C4-2B (cell line): ENCODE measurements at regions not wholly inside any gene's neighbourhood (a gene's known extent, or its start where the extent isn't known, plus 50 kb on each side); places are given as distances from the start of the nearest gene placed in this dataset.

Experiments used
- H3K27ac ChIP-seq: fragments of 450-650 bp; 2 replicates; pipeline ENCODE4 v1.5.1; 2017
- CTCF ChIP-seq: fragments of 450-650 bp; conservative IDR thresholded peaks from 2 replicates; pipeline ENCODE4 v1.5.1; 2017; ENCODE audit warnings: mild to moderate bottlenecking
- ZFX ChIP-seq: fragments of 450-650 bp; IDR thresholded peaks from 2 replicates; pipeline ENCODE4 v1.6.1; 2017

GRCh38 chr4:89645482-89645881, 191.5 kb downstream of the SNCA start:
- no peak for TF ChIP-seq ZFX
- no peak overlapping the region for H3K27ac ChIP-seq

GRCh38 chr4:89641367-89641687, 195.6 kb downstream of the SNCA start:
- no peak overlapping the region for H3K27ac ChIP-seq
- TF ChIP-seq ZFX (no peak), CTCF (peak; percentile 53)

- no peak overlapping the region for H3K27ac ChIP-seq
- TF ChIP-seq ZFX (no peak), CTCF (peak; percentile 77)
Measured at GRCh38 chr4:89640620-89641366, 196.2 kb downstream of the SNCA start.

GRCh38 chr4:89639395-89639794, 197.6 kb downstream of the SNCA start:
- no peak for TF ChIP-seq ZFX
- TF ChIP-seq CTCF, result no peak
- H3K27ac ChIP-seq, result no peak overlapping the region

- no peak for TF ChIP-seq ZFX
- no peak for TF ChIP-seq CTCF
- no peak overlapping the region for H3K27ac ChIP-seq
Measured at GRCh38 chr4:89625599-89626293, 211.2 kb downstream of the SNCA start.

GRCh38 chr4:89619206-89619962, 217.6 kb downstream of the SNCA start:
- H3K27ac ChIP-seq, result no peak overlapping the region
- TF ChIP-seq CTCF (no peak), ZFX (no peak)

GRCh38 chr4:89618151-89618550, 218.8 kb downstream of the SNCA start:
- H3K27ac ChIP-seq, result no peak overlapping the region
- no peak for TF ChIP-seq ZFX
- no peak for TF ChIP-seq CTCF
